NCI-H2107 treated with DMSO at 0.1 percent for 48 hours (cell line): ENCODE measurements at regions not wholly inside any gene's neighbourhood (a gene's known extent, or its start where the extent isn't known, plus 50 kb on each side); places are given as distances from the start of the nearest gene placed in this dataset.

Experiments
- DNase-seq: peaks from one replicate; lab custom pipeline; 2025; ENCODE audit not compliant: unreplicated experiment; lab: John Stamatoyannopoulos, UW

GRCh38 chr7:17512181-17512675, 213.8 kb downstream of the AHR start:
- no peak for DNase-seq

- DNase-seq, result no peak
These were observed 218.3 kb downstream of the AHR start for GRCh38 chr7:17516771-17517170.

DNA sequence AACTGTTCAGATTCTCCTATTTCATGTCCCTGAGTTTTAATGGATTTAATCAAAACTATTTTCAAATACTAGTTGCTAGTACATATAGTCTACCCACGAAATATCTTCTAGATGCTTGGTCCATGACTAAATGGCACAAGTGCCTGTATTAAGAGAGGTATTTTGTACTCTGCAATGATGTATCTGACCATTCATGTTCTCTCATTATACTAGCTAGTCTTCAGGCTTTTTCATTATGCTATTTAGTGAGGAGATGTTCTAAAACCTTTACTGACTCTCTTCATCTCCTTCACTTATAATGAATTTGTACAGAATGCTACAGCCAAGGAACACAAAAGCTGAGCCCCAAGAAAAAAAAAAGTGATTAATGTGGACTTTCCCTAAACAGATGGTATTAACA, 222.5 kb downstream of the AHR start:
- no peak for DNase-seq

DNA sequence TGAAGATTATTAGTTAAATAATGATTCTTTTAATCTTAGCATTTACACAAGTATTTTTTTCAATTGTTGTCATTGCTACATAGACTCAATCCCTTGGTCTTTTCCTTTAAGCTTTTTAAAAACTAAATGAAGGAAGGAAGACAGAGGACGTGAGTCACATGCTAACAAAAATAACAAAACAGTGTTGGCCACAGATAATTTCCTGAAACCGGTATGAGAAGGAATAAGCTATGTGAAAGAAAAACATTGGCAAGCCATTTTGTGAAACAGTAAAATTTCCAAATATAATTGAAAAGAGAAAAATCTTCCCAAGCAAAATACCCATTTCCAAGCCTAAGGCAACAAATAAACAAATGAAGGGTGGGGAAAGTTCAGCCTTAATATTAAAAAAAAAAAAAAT, 223.0 kb downstream of the AHR start:
- DNase-seq, result no peak

- no peak for DNase-seq
These were observed 225.6 kb downstream of the AHR start for GRCh38 chr7:17523813-17524739.

GRCh38 chr7:17524746-17525145, 226.3 kb downstream of the AHR start:
- DNase-seq, result no peak

DNA sequence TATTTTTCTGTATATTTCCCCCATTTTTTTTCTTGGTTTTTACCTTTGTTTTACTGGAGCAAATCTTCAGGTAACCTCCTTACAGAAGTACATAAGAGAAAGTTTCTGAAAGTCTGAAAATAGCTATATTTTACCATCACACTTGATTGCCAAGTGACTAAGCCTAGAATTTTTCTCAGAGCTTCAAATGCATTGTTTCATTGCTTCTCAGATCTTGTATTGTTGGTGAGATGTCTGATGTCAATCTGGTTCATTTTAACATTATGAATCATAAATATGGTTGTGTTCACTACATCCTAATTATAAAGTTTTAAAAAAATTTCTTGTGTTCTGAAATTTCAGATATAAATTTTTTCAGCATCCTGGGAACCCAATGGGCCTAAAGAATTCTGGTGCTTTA, 228.2 kb downstream of the AHR start:
- DNase-seq, result no peak

GRCh38 chr7:17528636-17529035, 230.2 kb downstream of the AHR start:
- DNase-seq, result no peak

DNA sequence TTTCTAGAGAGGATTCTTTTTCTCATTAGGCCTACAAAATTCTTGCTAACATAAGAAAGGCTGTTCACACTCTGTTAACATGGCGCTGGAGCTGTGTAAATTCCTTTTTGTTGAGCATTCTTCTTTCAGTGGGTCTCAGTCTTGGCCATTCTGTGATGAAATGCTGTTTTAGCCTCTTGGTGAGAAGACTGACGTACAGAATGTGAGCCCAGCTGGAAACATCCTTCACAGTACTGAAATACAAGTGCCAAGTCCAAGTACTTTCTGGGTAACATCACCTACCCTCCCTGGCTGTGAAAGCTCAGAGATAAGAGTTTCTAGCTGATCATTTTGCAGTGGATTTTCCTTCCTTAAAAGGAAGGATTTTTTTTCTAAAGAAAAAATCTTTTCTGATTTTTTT, 231.8 kb downstream of the AHR start:
- no peak for DNase-seq

GRCh38 chr7:17530741-17531421, 232.4 kb downstream of the AHR start:
- DNase-seq, result no peak

DNA sequence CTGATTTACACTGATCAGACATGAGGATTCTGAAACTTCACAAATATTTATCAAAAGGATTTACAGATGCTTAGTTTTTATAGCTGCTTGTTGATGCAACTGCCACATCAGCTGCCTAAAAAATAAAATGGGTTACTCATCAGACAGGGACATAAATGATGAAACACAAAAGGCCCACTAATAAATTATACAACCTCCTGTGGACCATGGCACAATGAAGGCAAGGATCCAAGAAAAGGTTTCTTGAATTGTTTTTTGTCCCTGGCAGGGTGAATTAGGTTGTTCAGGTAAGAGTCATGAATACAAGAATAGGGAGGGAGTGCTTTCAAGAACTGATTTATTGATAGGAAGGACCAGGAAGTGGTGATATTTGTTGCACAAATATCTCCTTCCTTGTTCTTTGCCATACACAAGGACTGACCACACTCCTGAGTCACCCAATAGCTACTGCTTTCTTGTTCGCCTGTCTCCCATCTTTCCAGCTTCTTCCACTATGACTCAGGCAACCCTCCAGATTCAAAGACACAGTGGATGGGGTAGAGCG, 234.5 kb downstream of the AHR start:
- no peak for DNase-seq

GRCh38 chr7:17534348-17534747, 235.9 kb downstream of the AHR start:
- no peak for DNase-seq

GRCh38 chr7:17535776-17536175, 237.3 kb downstream of the AHR start:
- DNase-seq, result no peak

DNA sequence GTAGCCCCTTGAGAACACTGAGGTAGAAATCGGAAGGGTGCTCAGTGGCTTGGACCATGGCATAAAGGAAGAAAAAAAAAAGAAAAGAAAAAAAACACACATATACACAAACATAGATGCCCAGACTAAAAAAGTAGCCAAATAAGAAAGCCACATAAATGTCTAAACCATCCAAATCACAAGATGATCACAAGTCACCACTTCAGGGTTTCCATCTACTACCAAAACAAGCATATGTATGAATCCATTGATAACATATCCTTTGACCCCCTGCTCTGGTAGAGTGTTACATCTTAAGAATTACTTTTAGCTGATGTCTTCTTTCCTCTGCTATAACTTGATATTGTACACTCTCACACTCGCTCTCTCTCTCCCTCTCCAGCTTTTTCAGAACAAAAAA, 245.9 kb downstream of the AHR start:
- DNase-seq, result no peak

DNA sequence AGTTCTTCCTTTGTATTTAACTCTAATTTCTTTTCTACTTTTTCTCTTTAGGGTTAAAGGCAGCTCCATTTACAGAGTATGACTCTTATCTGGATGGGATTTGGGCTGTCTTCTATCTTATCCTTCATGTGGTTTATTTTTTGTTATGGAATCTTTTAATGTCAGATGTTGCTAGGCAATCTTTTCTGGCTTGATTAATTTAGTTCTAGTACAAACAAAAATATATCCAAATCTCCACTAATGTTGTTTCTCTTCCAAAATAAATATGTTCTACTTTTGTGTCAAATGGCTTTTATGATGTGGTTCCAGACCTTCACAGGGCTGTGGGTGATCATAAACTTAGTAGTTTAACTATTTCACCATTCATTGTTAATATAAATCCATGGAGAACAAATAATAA, 246.9 kb downstream of the AHR start:
- DNase-seq, result no peak

DNA sequence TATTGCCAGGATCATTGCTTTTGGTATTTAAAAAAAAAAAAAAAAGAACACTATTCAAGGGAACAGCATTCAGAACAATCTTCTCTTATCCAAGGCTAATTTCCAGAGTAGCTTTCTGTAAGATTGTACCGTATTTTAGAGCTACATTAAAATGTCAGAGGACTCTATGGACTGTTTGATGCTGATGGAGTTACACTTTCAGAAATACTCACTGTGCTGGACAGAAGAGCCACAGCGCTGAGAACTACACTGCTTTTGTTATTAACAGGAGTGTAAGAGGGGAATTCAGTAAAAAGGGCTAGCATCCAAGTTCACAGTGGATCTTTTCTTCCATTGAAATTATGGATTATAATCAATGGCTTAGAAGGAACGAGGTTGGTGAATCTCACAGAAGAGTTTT, 247.7 kb downstream of the AHR start:
- no peak for DNase-seq

GRCh38 chr7:17546592-17546991, 248.1 kb downstream of the AHR start:
- no peak for DNase-seq

DNA sequence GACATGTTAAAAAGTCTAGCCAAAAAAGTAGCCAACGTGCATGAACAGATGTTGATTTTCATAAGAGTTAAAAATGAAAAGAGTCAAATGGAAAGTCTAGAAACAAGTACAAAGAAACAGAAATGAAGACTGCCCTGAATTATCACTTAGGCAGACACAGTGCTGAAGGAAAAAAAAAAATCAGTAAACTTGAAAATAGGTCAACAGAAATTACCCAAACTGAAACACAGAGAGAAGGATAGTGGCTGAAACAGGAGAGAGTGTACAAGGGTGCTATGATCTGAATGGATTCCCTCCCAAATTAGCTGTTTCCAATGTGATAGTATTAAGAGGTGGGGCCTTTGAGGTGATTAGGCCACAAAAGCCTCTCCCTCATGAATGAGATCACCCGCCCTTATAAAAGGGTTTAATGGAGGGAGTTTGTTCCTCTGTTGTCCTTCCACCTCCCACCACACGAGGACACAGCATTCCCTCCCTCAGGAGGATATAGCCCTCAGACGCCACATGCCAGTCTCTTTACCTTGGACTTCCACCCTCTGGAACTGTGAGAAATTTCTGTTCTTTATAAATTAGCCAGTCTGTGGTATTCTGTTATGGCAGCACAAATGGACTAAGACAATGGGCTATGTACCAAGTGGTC, 249.7 kb downstream of the AHR start:
- DNase-seq, result no peak

- DNase-seq, result no peak
These were observed 251.0 kb downstream of the AHR start for GRCh38 chr7:17549406-17549805.

DNA sequence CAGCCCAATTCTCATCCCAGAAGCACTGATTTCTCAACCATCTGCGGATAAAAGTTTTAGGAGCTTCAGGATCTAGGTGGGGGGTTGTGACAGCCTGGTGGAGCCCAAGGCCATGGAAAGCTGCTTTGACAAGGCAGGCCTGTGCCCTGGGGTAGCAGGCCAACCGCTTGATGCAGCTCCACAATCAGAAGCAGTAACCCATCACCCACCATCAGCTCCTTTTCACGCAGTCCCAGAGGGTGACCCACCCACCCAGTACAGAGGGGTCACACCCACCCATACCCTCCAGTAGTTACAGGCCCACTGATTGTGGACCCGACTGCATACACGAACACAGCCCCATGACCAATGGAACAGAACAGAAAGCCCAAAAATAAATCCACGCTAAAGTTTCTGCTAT, 253.9 kb downstream of the AHR start:
- DNase-seq, result no peak

DNA sequence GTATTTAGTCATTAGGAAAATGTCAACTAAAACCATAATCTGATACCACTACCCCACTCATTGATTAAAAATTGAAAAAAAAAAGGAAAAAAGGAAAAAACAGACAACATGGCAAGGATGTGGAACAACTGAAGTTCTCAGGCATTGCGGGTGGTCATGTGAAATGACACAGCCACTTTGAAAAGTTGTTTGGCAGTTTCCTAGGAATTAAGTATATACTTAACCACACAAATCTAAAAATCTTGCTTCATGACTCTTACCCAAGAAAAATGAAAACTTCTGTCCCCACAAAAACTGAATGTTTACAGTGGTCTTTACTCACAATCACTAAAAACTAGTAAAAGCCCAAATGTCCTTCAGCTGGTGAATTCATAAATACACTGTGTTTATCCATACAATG, 254.5 kb downstream of the AHR start:
- no peak for DNase-seq
